ENCODE measurements at regions not wholly inside any gene's neighbourhood (a gene's known extent, or its start where the extent isn't known, plus 50 kb on each side); places are given as distances from the start of the nearest gene placed in this dataset.
"Not testable (repeated sequence)": the region's sequence is repeated elsewhere in the genome, so short reads cannot be mapped to it uniquely, and the experiment has no call there.

- DNase-seq, result no peak
These were observed 82.3 kb downstream of the MAGEE1 start for GRCh38 chrX:76509775-76510174.

GRCh38 chrX:76517544-76517943, 90.0 kb downstream of the MAGEE1 start:
- no peak for DNase-seq

GRCh38 chrX:76520273-76521054, 93.0 kb downstream of the MAGEE1 start:
- no peak for DNase-seq

- not testable (repeated sequence) for DNase-seq
These were observed 108.2 kb downstream of the MAGEE1 start for GRCh38 chrX:76535675-76536074.

- no peak for DNase-seq
These were observed 111.3 kb downstream of the MAGEE1 start for GRCh38 chrX:76538860-76539259.

GRCh38 chrX:76543381-76543780, 115.9 kb downstream of the MAGEE1 start:
- not testable (repeated sequence) for DNase-seq

GRCh38 chrX:76550016-76550415, 122.5 kb downstream of the MAGEE1 start:
- no peak for DNase-seq

GRCh38 chrX:76555269-76555668, 127.8 kb downstream of the MAGEE1 start:
- no peak for DNase-seq

- DNase-seq, result peak; percentile 74
These were observed 128.3 kb downstream of the MAGEE1 start for GRCh38 chrX:76555816-76556215.

GRCh38 chrX:76564842-76565241, 137.3 kb downstream of the MAGEE1 start:
- DNase-seq, result not testable (repeated sequence)

GRCh38 chrX:76605390-76605789, 177.9 kb downstream of the MAGEE1 start:
- no peak for DNase-seq

GRCh38 chrX:76617020-76617419, 189.5 kb downstream of the MAGEE1 start:
- DNase-seq, result no peak

GRCh38 chrX:76643590-76643989, 216.1 kb downstream of the MAGEE1 start:
- no peak for DNase-seq

GRCh38 chrX:76651369-76651768, 223.9 kb downstream of the MAGEE1 start:
- not testable (repeated sequence) for DNase-seq

GRCh38 chrX:76657499-76657898, 230.0 kb downstream of the MAGEE1 start:
- DNase-seq, result no peak
